MG63 (cell line): ENCODE measurements at regions not wholly inside any gene's neighbourhood (a gene's known extent, or its start where the extent isn't known, plus 50 kb on each side); places are given as distances from the start of the nearest gene placed in this dataset.
"Not testable (repeated sequence)": the region's sequence is repeated elsewhere in the genome, so short reads cannot be mapped to it uniquely, and the experiment has no call there.

Experiments
- DNase-seq: peaks from one replicate; pipeline ENCODE4 v3.0.0-alpha.2; 2020
- H3K27me3 ChIP-seq: fragments of 250-450 bp; sonication (Bioruptor Pico); 2 replicates; pipeline ENCODE4 v1.5.1; 2020; ENCODE audit warnings: mild to moderate bottlenecking, moderate library complexity
- H3K36me3 ChIP-seq: fragments of 250-450 bp; sonication (Bioruptor Pico); 2 replicates; pipeline ENCODE4 v1.5.1; 2020; ENCODE audit warnings: mild to moderate bottlenecking, moderate library complexity
- H3K4me3 ChIP-seq: fragments of 250-450 bp; sonication (Bioruptor Pico); 2 replicates; pipeline ENCODE4 v1.5.1; 2020; ENCODE audit warnings: mild to moderate bottlenecking, moderate library complexity
- H3K9me3 ChIP-seq: fragments of 250-450 bp; sonication (Bioruptor Pico); 2 replicates; pipeline ENCODE4 v1.5.1; 2020; ENCODE audit warnings: mild to moderate bottlenecking, moderate library complexity

DNA sequence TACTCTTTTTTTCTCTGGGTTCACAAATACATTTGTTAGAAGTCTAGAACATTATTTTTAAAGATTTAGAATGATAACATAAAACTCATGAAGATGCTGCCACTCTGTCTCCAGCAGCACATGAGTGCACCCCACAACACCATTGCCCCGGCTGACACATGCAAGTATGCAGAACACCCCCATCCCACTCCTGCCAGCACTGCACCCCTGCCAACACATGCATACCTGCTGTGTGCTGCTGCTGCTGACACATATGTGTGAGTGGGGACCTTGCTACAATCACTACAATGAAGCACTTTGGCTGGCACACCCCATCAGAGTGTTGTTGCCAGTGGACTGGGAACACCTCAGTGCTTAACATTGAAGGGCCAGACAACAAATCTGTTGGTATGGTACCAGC, 2953.6 kb upstream of the TEKT4 start:
- DNase-seq, H3K9me3 ChIP-seq: not testable (repeated sequence)

More for the DNA sequence above, 2953.6 kb upstream of the TEKT4 start:
- not testable (repeated sequence) for H3K36me3 ChIP-seq, H3K4me3 ChIP-seq, H3K27me3 ChIP-seq
